NCI-H82 treated with DMSO at 0.1 percent for 48 hours (cell line): ENCODE measurements at regions not wholly inside any gene's neighbourhood (a gene's known extent, or its start where the extent isn't known, plus 50 kb on each side); places are given as distances from the start of the nearest gene placed in this dataset.

Experiments
- DNase-seq: peaks from one replicate; lab custom pipeline; 2025; ENCODE audit not compliant: unreplicated experiment; lab: John Stamatoyannopoulos, UW

- no peak for DNase-seq
Measured at GRCh38 chr4:130422261-130422660, 1326.3 kb downstream of the C4orf33 start.

GRCh38 chr4:130424211-130424610, 1328.3 kb downstream of the C4orf33 start:
- no peak for DNase-seq

GRCh38 chr4:130432289-130432688, 1336.3 kb downstream of the C4orf33 start:
- no peak for DNase-seq

GRCh38 chr4:130449741-130450140, 1353.8 kb downstream of the C4orf33 start:
- DNase-seq = no peak

- no peak for DNase-seq
Measured at GRCh38 chr4:130468340-130468739, 1372.4 kb downstream of the C4orf33 start.

- no peak for DNase-seq
Measured at GRCh38 chr4:130478406-130478805, 1382.5 kb downstream of the C4orf33 start.

- DNase-seq = no peak
Measured at GRCh38 chr4:130479020-130479419, 1383.1 kb downstream of the C4orf33 start.

GRCh38 chr4:130479674-130480073, 1383.7 kb downstream of the C4orf33 start:
- no peak for DNase-seq

GRCh38 chr4:130484826-130485225, 1388.9 kb downstream of the C4orf33 start:
- DNase-seq = no peak

GRCh38 chr4:130485371-130485770, 1389.4 kb downstream of the C4orf33 start:
- DNase-seq = no peak

- no peak for DNase-seq
Measured at GRCh38 chr4:130486186-130486585, 1390.2 kb downstream of the C4orf33 start.

- no peak for DNase-seq
Measured at GRCh38 chr4:130486841-130487240, 1390.9 kb downstream of the C4orf33 start.

- no peak for DNase-seq
Measured at GRCh38 chr4:130510661-130511060, 1414.7 kb downstream of the C4orf33 start.

GRCh38 chr4:130511776-130512175, 1415.8 kb downstream of the C4orf33 start:
- peak; percentile 70 for DNase-seq

- DNase-seq = no peak
Measured at GRCh38 chr4:130524057-130524456, 1428.1 kb downstream of the C4orf33 start.

GRCh38 chr4:130530505-130530904, 1434.6 kb downstream of the C4orf33 start:
- no peak for DNase-seq

- no peak for DNase-seq
Measured at GRCh38 chr4:130534651-130535050, 1438.7 kb downstream of the C4orf33 start.

GRCh38 chr4:130542953-130543352, 1447.0 kb downstream of the C4orf33 start:
- no peak for DNase-seq

- DNase-seq = no peak
Measured at GRCh38 chr4:130545171-130545570, 1449.2 kb downstream of the C4orf33 start.

GRCh38 chr4:130545596-130545995, 1449.6 kb downstream of the C4orf33 start:
- DNase-seq = no peak

- DNase-seq = no peak
Measured at GRCh38 chr4:130559268-130559667, 1463.3 kb downstream of the C4orf33 start.

- peak; percentile 47 for DNase-seq
Measured at GRCh38 chr4:130563185-130563888, 1467.4 kb downstream of the C4orf33 start.

GRCh38 chr4:130563889-130564418, 1468.0 kb downstream of the C4orf33 start:
- no peak for DNase-seq
